Stimulated activated CD4-positive, alpha-beta T cell treated with anti-CD3 and anti-CD28 coated beads, Interleukin-12 subunit alpha, Interleukin-12 subunit beta, amount 100 ng/mL, for 24 hours (primary cell): ENCODE measurements at regions not wholly inside any gene's neighbourhood (a gene's known extent, or its start where the extent isn't known, plus 50 kb on each side); places are given as distances from the start of the nearest gene placed in this dataset.

Source experiments
- DNase-seq, 2 experiments: peaks; one replicate each; pipeline ENCODE4 v3.0.0-alpha.2; 2020; ENCODE audit warnings: low read depth in 2 of 2

DNA sequence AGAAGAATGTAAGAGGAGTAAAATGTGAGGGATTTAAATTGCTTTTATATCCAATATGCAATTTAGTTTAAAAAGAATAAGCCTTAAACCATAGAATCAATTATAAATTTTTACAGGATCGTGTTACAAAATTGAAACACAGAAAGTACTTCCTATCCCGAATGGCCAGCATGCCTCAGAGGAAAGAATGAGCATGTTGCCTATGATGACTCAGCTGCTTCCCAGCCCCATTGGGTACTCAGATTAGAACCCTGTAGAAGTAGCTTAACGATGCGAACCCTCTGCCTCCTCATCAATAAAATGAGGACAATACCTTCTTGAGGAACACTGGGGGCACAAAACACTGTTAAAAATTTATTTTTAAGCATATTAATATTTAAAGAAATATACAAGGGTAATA, 113.4 kb upstream of the CDK1 start:
- no peak for DNase-seq

DNA sequence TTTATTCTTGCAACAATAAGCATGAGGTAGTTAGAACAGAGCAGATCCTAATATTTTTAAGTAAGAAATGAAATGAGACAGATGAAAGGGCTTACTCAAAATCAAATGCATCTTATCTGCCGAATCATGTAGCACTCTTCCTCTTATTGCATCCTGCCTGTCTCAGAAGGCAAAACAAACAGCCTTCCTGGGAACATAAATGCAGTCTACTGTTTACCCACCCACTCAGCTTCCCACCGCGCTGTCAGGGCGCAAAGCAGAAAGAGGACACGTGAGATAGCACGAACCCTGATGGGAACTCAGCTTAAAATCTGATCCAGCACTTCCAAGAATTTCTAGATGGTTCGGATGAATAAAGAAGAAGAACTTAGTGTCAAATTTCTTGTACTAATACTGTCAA, 114.4 kb upstream of the CDK1 start:
- DNase-seq: no peak

DNA sequence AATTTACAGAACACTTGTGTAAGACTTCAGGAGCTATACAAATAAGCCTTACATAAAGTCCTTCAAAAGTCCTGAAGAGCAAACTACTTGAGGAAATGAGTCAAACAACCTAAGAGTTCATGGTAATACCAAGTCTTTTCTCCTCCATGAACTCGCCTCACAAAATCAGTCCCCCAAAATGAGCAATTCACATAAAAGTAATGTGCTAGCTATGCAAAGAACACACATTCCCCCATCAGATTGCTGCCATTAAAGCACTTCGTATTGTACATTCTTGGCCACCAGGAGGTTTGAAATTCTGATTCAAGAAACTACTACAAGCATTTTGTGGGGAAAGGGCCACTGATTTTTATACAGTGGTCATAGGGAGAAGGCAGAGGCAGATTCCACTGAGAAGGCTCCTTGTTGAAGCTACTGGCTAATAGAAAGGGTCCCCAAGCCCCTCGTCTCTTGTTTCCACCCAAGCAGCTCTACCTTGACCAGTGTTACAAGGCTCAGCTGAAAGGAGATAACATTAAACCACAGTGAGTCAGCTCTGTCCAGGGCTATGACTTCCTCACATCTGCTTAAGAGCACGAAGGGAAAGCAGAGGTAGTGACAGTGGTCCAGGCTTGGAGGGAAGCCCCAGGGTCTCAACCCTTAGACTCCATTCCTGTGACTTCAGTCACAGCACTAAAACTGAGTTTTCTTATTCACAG, 115.2 kb upstream of the CDK1 start:
- DNase-seq: no peak

DNA sequence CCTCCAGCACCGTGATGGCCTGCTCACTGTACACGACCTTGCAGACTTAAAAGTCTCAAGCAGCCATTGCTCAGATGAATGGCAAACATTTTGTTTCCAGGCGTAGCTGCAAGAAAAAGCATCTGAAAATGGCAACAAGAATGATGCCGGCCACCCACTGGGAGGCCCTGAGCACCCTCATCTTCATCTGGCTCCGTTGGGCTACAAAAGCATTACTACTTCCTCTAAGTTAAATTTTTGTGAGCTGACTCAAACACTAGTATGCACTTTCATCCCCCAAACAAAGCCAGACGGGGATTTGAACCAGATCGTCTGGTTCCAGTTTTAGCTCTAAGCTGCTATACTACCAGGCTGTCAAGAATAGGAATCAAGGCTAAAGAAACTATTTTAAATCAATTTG, 116.6 kb upstream of the CDK1 start:
- DNase-seq: no peak

DNA sequence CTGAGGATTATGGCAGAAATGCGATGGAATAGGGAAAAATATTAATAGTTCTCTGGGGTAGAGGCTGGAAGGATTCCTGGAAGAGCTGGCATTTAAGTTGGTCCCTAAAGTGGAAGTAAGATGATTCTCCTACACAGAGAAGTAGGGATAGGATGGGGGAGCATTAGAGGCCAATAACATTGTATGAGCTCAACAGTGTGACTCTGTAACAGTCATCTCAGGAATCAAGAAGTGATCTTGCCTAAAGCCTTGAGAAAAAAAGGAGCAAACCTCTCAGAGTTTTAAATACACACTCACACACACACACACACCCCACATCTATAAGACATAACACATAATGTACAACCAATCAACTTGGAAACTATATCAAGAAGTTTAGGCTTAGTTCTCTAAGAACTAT, 117.7 kb upstream of the CDK1 start:
- DNase-seq: no peak

DNA sequence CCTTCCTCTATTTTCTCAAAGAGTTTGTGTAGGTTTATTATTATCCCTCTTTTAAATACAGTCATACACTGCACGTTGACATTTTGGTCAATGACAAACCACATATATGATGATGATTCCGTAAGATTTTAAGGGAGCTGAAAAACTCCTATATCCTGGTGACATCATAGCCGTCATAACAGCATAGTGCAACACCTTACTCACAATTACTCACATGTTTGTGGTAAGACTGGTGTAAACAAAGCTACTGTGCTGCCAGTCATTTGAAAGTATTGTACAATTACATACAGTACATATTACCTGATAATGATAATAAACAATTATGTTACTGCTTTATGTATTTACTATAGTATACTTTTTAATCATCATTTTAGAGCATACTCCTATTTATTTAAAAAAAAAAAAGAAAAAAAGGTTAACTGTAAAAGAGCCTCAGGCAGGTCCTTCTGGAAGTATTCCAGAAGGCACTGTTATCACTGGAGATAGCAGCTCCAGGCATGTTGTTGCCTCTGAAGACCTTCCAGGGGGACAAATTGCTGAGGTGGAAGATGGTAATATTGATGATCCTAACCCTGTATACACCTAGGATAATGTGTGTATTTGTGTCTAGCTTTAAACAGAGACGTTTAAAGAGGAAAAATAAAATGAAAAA, 123.3 kb upstream of the CDK1 start:
- no peak for DNase-seq

DNA sequence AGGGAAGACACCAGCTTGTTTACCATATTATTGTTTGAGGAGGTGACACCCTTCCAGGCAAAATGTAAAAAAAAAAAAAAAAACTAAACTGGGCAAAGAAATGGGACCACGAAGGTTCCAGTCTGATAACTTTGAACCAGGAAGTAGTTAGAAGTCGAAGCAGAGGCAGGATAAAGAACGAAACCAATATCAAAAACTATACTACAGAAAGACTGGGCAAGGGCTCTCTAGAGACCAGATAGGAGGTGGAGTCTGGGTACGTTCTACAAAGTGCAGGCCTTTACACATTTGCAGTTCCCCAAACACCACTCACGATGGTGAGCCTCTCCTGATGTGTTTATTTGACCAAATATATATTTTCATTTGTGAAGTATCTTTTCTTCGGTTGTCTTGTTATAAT, 125.7 kb upstream of the CDK1 start:
- DNase-seq: no peak

DNA sequence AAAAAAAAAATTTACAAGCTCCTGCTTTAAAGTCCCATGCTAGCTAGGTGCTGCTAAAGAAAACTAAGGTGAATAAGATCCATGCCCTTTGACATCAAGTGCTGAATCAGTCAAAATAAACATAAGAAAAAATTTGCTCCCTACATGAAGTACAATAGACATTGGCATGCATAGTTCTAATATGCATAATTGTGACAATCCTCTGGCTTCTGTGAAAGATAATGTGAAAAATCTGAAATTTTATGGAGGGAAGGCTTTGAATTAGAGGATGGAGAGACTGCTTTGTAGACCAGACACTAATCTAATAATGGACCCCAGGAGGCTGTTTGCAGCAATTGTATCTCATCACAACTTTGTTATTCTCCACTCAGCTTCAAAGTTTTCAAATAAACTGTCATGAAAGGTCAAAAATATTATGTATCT, 127.9 kb upstream of the CDK1 start:
- no peak for DNase-seq

DNA sequence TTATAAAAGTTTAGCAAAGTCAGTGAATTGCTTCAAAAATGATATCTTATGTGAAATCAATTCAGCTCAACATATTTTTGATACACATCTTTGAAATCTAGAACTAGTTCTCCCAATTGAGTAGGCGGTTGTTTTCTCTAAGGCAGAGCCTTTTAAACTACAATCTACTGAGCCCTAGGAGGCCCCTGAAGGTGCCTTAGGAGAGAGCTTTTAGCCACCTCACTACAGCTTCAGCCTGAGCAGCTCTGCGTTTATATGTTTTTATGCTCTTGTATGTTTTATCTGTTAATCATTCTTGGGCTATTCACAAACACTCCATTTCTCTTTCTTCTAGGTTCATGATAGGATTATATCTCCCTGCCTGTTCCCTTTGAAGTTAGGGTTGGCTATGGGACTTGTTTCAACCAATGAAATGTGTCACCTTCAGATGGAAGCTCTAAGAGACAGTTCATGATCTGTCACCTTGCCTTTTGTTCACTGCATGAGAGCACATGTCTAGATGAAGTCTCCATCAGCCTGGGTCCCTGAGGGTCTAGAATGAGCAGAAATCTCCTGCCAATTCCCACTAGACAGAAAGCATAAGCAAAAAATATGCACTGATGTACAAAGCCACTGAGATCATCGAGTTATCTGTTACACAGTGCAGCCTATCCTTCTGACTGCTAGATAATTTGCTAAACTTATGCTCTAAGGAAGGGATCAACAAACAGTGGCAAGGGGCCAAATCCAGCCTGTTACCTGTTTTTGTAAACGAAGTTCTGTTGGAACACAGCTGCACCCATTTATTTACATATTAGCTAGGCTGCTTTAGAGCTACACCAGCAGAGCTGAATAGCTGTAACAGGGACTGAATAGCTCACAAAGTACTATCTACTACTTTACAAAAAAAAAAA, 128.5 kb upstream of the CDK1 start:
- DNase-seq: no peak

DNA sequence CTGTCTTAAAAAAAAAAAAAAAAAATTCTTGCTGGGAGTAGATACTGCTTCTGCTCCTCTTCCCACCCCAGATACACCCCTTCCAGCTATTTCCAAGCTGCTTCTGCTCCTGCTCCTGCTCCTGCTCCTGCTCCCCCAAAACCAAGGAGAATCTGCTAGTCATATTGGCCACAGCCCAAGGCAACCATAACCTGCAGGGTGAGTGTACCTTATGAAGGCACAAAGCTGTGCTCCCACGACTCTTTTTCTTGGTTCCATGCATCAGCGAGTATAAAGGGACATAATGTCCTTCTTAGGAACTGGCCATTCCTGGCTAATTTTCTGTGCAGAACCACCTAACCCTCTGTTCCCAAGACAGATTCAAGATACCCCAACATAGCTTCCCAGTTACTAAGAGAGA, 129.5 kb upstream of the CDK1 start:
- DNase-seq: no peak

DNA sequence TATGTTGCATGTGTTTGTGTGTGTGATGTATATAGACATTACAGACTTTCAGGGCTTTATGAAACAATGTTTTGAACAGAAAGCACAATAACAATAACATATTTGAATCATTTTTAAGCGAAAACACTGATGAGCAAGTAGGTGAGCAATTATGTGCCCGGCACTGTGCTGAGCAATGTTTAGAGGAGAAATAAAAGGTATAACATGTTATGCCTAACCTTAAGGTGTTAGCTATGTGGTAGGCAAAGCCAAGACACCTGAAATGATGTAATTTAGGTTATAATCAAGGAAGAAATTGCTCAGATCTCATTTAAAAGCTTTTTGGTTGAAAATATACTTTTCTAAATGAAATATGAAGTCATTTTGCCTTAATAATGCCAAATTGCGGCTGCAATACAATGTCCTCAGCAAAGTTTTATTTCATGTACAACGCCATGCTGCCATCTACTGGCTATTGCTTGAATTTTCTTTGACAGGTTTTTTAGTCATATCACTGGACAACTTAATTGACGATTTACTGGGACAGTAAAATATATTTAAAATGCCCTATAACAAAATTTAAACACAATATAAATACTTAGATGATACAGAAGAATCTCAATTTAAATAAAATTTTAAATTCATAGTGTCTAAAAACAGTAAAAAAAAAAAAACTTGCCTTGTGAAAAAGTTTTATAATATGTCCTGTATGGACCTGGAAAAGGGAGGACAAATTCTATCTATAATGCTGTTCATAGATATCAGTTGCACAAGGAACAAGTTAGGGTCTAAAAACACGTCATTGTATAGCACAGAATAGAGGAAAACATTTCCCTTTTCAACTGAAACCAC, 131.1 kb upstream of the CDK1 start:
- DNase-seq: peak in 1 of 2 experiments; percentile 11

DNA sequence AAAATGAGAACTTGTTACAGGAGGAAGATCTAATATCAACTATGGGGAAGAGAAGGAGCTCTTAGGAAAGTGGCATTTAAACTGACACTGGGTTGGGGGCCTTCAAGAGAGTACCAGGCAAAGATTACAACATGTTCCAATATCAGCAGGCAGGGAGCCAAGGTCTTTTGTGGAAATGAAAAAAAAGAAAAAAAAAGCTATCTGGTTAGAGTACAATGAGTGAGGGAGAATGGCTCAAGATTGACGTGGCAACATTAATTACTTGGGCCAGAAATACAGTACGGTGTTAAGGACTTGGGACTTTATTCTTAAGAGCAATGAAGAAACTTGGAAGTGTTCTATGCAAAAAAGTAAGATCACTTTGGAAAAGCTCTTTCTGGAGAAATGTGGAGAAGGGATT, 132.3 kb upstream of the CDK1 start:
- DNase-seq: no peak

DNA sequence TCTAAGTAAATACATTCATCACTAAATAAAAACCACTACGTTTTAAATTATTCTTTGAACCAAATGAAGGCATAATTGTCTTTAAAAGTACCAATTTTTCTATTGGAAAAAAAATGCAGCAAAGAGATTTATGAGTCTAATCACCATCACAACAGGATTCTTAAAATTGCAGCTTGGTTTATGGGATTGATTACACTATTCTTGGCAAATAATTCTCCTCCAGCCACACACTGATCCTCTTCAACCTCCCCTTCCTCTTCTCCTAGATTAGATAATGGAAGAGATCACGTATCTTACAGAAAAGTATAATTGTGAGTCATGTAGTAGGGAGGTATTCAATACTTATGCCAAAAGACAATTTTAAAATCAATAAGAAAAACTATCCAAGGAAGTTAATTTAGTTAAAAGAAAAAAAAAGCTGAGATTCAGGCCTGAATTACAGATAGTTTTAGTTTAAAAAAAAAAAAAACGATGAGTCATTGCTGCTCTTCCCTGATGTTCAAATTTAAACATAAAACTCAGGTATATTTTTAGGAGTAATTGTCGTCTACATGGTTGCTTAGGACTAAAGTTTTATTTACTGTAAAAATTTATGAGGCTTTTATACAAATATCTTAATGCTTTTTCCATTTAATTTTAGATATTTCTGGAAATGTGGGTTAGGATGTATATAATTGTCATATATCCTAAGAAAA, 133.7 kb upstream of the CDK1 start:
- DNase-seq: no peak

DNA sequence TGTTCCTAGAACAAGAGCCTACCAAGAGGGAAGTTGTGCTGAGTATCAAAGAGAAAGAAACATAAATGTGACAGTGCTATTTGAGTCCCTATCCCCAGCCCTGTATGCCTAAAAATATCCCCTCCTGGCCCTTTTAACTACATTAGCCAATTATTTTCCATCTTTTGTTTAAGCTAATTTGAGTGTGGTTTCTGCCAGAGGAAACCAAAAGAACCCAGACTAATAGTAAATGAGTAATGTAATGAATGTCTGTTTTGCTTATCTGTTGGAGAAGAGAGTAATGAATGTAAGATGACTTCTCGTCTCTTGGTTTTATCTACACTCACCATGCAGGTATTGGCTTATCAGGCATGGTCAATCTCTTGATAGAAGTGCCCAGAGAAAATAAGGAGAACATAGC, 134.4 kb upstream of the CDK1 start:
- DNase-seq: no peak

DNA sequence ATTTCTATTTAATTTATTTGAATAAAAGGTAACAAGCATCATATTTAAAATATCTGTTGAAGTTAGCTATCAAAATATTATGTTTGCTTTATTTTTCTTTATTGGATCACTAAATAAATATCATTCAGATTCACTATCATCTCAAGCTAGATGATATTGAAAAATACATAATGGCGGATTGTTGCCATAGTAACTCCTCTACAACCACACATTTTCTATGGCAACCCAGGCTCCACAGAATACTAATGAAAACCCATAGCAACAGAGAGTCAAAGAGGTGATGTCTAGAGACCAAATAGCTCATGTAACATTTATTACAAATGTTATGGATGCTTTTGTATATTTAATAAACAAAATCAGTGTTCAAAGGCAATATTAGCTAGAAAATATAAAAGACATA, 148.9 kb upstream of the CDK1 start:
- DNase-seq: no peak

DNA sequence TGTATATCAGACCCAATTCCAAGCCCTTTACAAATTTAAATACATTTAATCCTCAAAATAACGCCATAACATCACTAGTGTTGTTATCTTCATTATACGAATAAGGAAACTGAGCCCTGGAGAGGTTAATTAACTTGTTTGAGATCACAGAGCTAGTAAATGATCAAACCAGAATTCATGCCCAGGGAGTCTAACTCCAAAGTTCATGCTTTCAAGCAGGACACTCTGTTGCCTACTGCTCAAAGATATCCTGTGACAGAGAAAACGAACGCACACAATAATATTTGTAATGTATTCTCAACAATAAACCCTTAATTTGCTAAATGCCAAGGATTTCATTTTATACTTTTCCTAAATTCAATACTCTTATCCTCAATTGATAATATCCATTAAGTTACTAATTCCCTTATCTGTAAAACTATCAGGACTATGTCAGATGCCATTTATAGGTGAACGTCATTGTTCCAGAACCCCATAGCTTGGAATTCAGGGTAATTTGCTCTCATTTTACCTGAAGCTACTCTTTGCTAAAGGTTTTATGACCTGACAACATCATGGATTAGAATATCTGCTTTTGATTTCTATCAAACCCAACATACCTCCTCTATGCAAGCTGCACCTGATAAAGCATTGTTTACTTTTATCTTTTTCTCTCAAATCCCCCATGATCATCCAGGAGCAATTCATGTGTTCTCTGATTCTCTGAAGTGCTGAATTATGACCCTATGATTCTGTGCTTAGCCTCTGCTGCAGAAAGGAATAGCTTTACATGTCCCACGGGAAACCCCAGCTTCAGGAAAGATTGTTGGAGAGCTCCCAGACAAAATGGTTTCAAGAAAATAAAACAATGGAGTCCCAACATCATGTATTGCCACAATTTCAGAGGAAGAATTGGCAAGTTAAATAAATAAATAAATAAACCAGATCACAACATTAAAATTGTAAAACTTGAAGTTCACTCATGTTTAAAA, 150.2 kb upstream of the CDK1 start:
- no peak for DNase-seq

DNA sequence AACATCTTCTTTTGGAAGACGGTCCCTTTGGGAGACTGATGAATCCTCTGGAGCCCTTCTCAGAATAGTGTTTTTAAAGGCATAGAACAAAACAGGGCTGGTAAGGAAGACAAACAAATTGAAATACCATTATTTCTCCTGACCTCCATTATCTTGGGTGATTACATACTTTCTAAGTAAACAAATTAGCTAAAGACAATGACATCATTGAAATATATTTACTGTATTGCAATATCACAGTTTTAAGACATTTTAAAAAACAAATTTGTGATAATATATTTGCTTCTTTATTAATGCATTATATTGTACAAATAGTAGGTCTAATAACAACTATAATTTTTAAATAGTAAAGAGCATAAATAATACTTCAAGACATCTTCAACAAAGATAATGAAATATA, 152.2 kb upstream of the CDK1 start:
- DNase-seq: no peak

DNA sequence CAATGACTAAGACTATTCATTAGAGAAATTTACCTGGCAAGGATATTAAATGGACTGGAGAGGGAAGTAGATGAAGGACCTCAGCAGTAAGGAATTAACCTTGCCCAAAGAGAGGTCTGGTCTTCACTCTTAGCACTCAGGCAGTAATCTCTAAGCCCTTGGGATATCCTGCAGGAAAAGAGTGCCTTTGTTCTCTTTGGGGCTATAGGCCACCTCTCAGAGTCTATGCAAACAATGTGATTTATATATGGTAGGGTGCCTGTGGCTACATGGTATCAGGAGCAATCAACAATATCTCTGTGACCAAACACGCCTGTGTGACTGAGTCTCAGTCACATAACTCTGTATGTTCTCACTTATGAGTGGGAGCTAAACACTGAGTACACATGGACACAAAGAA, 154.7 kb upstream of the CDK1 start:
- DNase-seq: no peak

DNA sequence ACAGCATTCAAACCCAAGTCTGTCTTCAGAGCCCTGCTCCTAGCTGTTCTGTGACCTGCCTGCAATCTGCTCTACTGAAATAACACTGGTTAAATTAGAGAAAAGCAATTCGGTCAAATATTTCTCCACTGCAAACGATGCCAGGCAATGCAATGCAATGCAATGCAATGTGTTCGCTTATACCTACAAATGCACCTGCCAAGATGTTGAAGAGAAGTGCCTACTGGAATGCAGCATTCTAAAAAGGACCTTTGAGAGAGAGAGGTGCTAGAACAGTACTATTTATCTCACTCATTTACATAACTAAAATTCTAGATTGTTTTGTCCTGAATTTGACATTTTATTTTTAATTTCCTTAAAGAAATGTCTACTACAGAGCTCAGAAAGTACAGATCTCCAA, 157.3 kb upstream of the CDK1 start:
- DNase-seq: no peak

DNA sequence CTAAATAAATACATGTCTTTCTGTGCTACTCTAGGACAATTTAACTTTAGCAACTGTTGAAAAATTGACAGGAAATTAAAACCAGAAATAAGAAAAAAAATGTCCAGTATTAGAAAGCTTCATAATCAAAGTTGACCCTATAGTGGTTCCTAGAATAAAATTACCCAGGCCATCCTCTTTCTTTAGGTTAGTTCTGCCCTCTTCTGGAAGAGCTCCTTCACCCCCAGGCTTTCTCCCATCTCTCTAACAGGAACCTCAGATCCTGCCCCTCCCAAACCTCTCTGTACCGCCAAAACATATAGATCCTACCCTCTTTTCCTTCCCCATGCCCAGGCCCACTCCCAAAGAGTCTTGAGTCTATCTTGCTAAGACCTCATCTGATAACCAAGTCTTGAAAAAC, 159.4 kb upstream of the CDK1 start:
- DNase-seq: no peak
